K562 (cell line): ENCODE measurements at regions not wholly inside any gene's neighbourhood (a gene's known extent, or its start where the extent isn't known, plus 50 kb on each side); places are given as distances from the start of the nearest gene placed in this dataset.

Experiments used
- ATAC-seq: fragments of 200-7000 bp; cut with Tn5 transposase; 3 replicates; pipeline ENCODE4 v1.9.1; 2020; ENCODE audit warnings: moderate library complexity
- BruUV-seq: library from RNA; stranded (reverse); fragments of 400-500 nt; replicated peaks from 2 replicates; lab custom pipeline; 2021; lab: Mats Ljungman, UMichigan
- CTCF ChIA-PET: fragments of 300-600 bp; formaldehyde crosslinking; extraction: SDS; loops from one replicate; lab custom pipeline; 2021; ENCODE audit warnings: low intra/inter-chr PET ratio; lab: Yijun Ruan, JAX
- POLR2A ChIA-PET: fragments of 300-600, 350-650 bp; sonication (Branson Sonifier 250); formaldehyde crosslinking; extraction: SDS; loops from one replicate; lab custom pipeline; 2021; ENCODE audit warnings: antibody characterized with exemption, inconsistent platforms; lab: Yijun Ruan, JAX
- DNase-seq, 4 experiments: peaks; one replicate each; pipeline versions ENCODE4 v3.0.0 to v3.0.0-alpha.2; 2011 to 2018; ENCODE audit warnings: low spot score in 3 of 4, mixed read lengths in 3 of 4; ENCODE audit errors: extremely low read depth in 1 of 4
- FAIRE-seq: peaks from 2 replicates; lab custom pipeline; 2011; peaks lifted over from hg19 to GRCh38; lab: Jason Lieb, UNC
- H2AFZ ChIP-seq: 2 replicates; pipeline ENCODE4 v1.6.0; 2011; ENCODE audit warnings: low read depth, low read length, control low read depth, inconsistent platforms
- H3K27ac ChIP-seq: fragments of 200-600 bp; 3 replicates; pipeline ENCODE4 v1.8.0; 2011; ENCODE audit warnings: low read depth, mild to moderate bottlenecking, control low read depth, inconsistent platforms, low read length, moderate library complexity, mixed read lengths; ENCODE audit errors: extremely low read depth
- H3K27me3 ChIP-seq, 2 experiments: fragments of 300-600 bp in 1 of 2; 2 replicates in 1 of 2; 3 replicates in 1 of 2; pipeline versions ENCODE4 v1.6.0 to v1.8.0; 2011; ENCODE audit warnings: inconsistent platforms in 2 of 2, low read length in 2 of 2, mild to moderate bottlenecking in 1 of 2, mixed read lengths in 1 of 2, moderate library complexity in 1 of 2; ENCODE audit not compliant: control insufficient read depth in 2 of 2, insufficient read depth in 2 of 2
- H3K36me3 ChIP-seq: fragments of 300-600 bp; 3 replicates; pipeline ENCODE4 v1.8.0; 2011; ENCODE audit warnings: mild to moderate bottlenecking, low read length, inconsistent platforms; ENCODE audit not compliant: control insufficient read depth, insufficient read depth
- H3K4me1 ChIP-seq, 2 experiments: fragments of 200-600 bp in 1 of 2; replicated peaks in 1 of 2; 2 replicates in 1 of 2; 3 replicates in 1 of 2; pipeline versions ENCODE4 v1.5.1 to v1.8.0; 2011; ENCODE audit warnings: inconsistent platforms in 2 of 2, low read length in 2 of 2, mild to moderate bottlenecking in 1 of 2, mixed read lengths in 1 of 2, moderate library complexity in 1 of 2; ENCODE audit not compliant: control insufficient read depth in 2 of 2, insufficient read depth in 2 of 2
- H3K4me2 ChIP-seq: 2 replicates; pipeline ENCODE4 v1.6.1; 2011; ENCODE audit warnings: low read length, control low read depth, inconsistent platforms, mixed read lengths; ENCODE audit not compliant: insufficient read depth
- H3K4me3 ChIP-seq: fragments of 200-600 bp; sonication (generic), shearing (Covaris generic); 2 replicates; pipeline ENCODE4 v1.5.1; 2016; ENCODE audit warnings: control low read depth, inconsistent platforms
- H3K79me2 ChIP-seq: fragments of 200-600 bp; 3 replicates; pipeline ENCODE4 v1.8.0; 2011; ENCODE audit warnings: low read length, inconsistent platforms; ENCODE audit not compliant: control insufficient read depth, insufficient read depth
- H3K9ac ChIP-seq, 2 experiments: 2 replicates each; pipeline versions ENCODE4 v1.6.0 to v1.6.1; 2011; ENCODE audit warnings: low read depth in 2 of 2, low read length in 2 of 2, control low read depth in 1 of 2, inconsistent platforms in 1 of 2, mild to moderate bottlenecking in 1 of 2, mixed read lengths in 1 of 2; ENCODE audit not compliant: insufficient read depth in 1 of 2
- H3K9me1 ChIP-seq: one replicate; pipeline ENCODE4 v1.6.0; 2011; ENCODE audit warnings: inconsistent platforms, mild to moderate bottlenecking, low read length, moderate library complexity; ENCODE audit not compliant: control insufficient read depth, insufficient read depth
- H3K9me3 ChIP-seq: replicated peaks from 2 replicates; pipeline ENCODE4 v1.5.1; 2011; ENCODE audit warnings: low read depth, low read length, inconsistent platforms; ENCODE audit not compliant: control insufficient read depth, insufficient read depth
- H4K20me1 ChIP-seq: replicated peaks from 2 replicates; pipeline ENCODE4 v1.6.1; 2011; ENCODE audit warnings: low read length, inconsistent platforms, mixed read lengths; ENCODE audit not compliant: control insufficient read depth, insufficient read depth
- AFF1 ChIP-seq, 2 experiments: fragments of 450-650 bp; IDR thresholded peaks; 2 replicates each; pipeline ENCODE4 v1.6.1; 2018; ENCODE audit warnings: mild to moderate bottlenecking in 2 of 2, low read depth in 1 of 2; ENCODE audit not compliant: partially characterized antibody in 2 of 2
- ARHGAP35 ChIP-seq: fragments of 450-650 bp; IDR thresholded peaks from 2 replicates; pipeline ENCODE4 v1.6.1; 2018; ENCODE audit not compliant: partially characterized antibody
- CREB1 ChIP-seq, 2 experiments: sonication (generic) in 1 of 2; formaldehyde crosslinking in 1 of 2; IDR thresholded peaks; 2 replicates each; pipeline versions ENCODE4 v1.6.1 to v1.8.0; 2012 to 2022; ENCODE audit warnings: inconsistent platforms in 1 of 2, mild to moderate bottlenecking in 1 of 2, missing genetic modification reagents in 1 of 2, moderate library complexity in 1 of 2
- HBP1 ChIP-seq: fragments of 450-650 bp; formaldehyde crosslinking; IDR thresholded peaks from 2 replicates; pipeline ENCODE4 v1.4.0; 2022; ENCODE audit warnings: missing genetic modification characterization
- MAX ChIP-seq: sonication (generic); formaldehyde crosslinking; IDR thresholded peaks from 2 replicates; pipeline ENCODE4 v1.9.0; 2022; ENCODE audit warnings: mild to moderate bottlenecking, missing genetic modification reagents
- TRIM24 ChIP-seq, 2 experiments: fragments of 450-650 bp; IDR thresholded peaks; 2 replicates each; pipeline ENCODE4 v1.6.1; 2016
- ZNF41 ChIP-seq: fragments of 250-450 bp; sonication (Bioruptor Pico); conservative IDR thresholded peaks from 2 replicates; pipeline ENCODE4 v1.4.0; 2020; ENCODE audit warnings: mild to moderate bottlenecking
- ZNF583 ChIP-seq: fragments of 250-450 bp; sonication (Bioruptor Pico); IDR thresholded peaks from 2 replicates; pipeline ENCODE4 v1.4.0; 2020
- WGBS: fragments of 100-300 bp; shearing (Covaris generic); methylation state at CpG from one replicate; pipeline ENCODE4 v1.1.6; 2016; ENCODE audit warnings: low coverage, mixed read lengths; ENCODE audit not compliant: insufficient coverage; ENCODE audit errors: missing lambda C conversion rate; 5-methylcytosine and 5-hydroxymethylcytosine counted together
- in situ Hi-C: fragments of 300-500 bp; cut with MboI; formaldehyde crosslinking; loops from 4 replicates; pipeline ENCODE4 v1.15.0; 2018; ENCODE audit warnings: inconsistent platforms, mixed read lengths
- intact Hi-C: fragments of 100-400 bp; cut with micrococcal nuclease; formaldehyde crosslinking; loops from 2 replicates; pipeline ENCODE4 v1.14.2; 2022

- no peak for TF ChIP-seq TRIM24 (IDR thresholded peaks at IDR 0.05)
- no peak for TF ChIP-seq ZNF41 (CRISPR knock-in tag)
- H3K36me3 ChIP-seq: no peaks in the 10 kb centered on the region
- H4K20me1 ChIP-seq: no peaks in the 10 kb centered on the region
- H3K27me3 ChIP-seq: peaks cover 7 to 58% of the 10 kb centered on the region in 2 experiments
- no peak overlapping the region for H3K27ac ChIP-seq
- CTCF ChIA-PET: no interaction called here
- no peaks in the 10 kb centered on the region; a peak in 2 of 5 replicates for H3K4me1 ChIP-seq
- WGBS: 0% methylated on average over 3 of the region's 10 CpGs
- BruUV-seq: no TSS peak
- in situ Hi-C loops (no loop called here), intact Hi-C loops (no loop called here)
- FAIRE-seq (no peak), DNase-seq (no peak), ATAC-seq (no peak)
- H3K9me3 ChIP-seq: no peaks in the 10 kb centered on the region
- H2AFZ ChIP-seq: no peak overlapping the region
- H3K9me1 ChIP-seq: no peaks in the 10 kb centered on the region
- no peak overlapping the region for H3K9ac ChIP-seq
- no peak overlapping the region for H3K4me3 ChIP-seq
- H3K79me2 ChIP-seq: no peaks in the 10 kb centered on the region
- POLR2A ChIA-PET: no interaction called here
- H3K4me2 ChIP-seq: no peak overlapping the region
These were observed 52.5 kb upstream of the SALL3 start for GRCh38 chr18:78927156-78927555.

GRCh38 chr18:78927616-78928015, 52.0 kb upstream of the SALL3 start:
- TF ChIP-seq MAX (no peak), HBP1 (CRISPR knock-in tag) (no peak), AFF1 (IDR thresholded peaks at IDR 0.05; ENCODE audit: low read depth in 1 of 2, partially characterized antibody in 2 of 2) (no peak), ARHGAP35 (no peak), ZNF583 (CRISPR knock-in tag) (no peak), CREB1 (IDR thresholded peaks at IDR 0.05) (no peak), CREB1 (CRISPR knock-in tag; IDR thresholded peaks at IDR 0.05) (no peak)
- WGBS: 0% methylated on average over 11 of the region's 11 CpGs
- H3K4me1 ChIP-seq: no peaks in the 10 kb centered on the region; a peak in 2 of 5 replicates
- no peak for DNase-seq
- H3K79me2 ChIP-seq: no peaks in the 10 kb centered on the region
- BruUV-seq: no TSS peak
- no peaks in the 10 kb centered on the region for H3K9me3 ChIP-seq
- in situ Hi-C loops: no loop called here
- intact Hi-C loops: no loop called here
- no peaks in the 10 kb centered on the region for H3K36me3 ChIP-seq
- peaks cover 9 to 57% of the 10 kb centered on the region in 2 experiments for H3K27me3 ChIP-seq
- ChIA-PET CTCF (no interaction called here), POLR2A (interaction anchor here (0.5 kb wide), 1 partner anchor 244 kb away, joined by 3 read pairs; no protein-coding TSS in a partner anchor)
- no peak overlapping the region for H3K9ac ChIP-seq
- no peak for FAIRE-seq
- H4K20me1 ChIP-seq: no peaks in the 10 kb centered on the region
- no peak overlapping the region for H3K4me2 ChIP-seq
- no peak for ATAC-seq
- H3K9me1 ChIP-seq: no peaks in the 10 kb centered on the region
- H2AFZ ChIP-seq: no peak overlapping the region
- no peak overlapping the region for H3K4me3 ChIP-seq
- H3K27ac ChIP-seq: no peak overlapping the region
